Right atrium auricular region (tissue), 2 donors: ENCODE measurements at regions not wholly inside any gene's neighbourhood (a gene's known extent, or its start where the extent isn't known, plus 50 kb on each side); places are given as distances from the start of the nearest gene placed in this dataset.

ENCODE experiments used
- DNase-seq: peaks from one replicate; pipeline ENCODE4 v3.0.0-alpha.2; 2019; ENCODE audit warnings: low spot score
- H3K27ac ChIP-seq, 2 donors: fragments of 200-600 bp; sonication (generic); 1 replicate in 1 of 2; 2 replicates in 1 of 2; pipeline ENCODE4 v1.5.1; 2016 to 2019
- H3K27me3 ChIP-seq, 2 donors: fragments of 200-600 bp; sonication (generic); one replicate each; pipeline versions ENCODE4 v1.5.1 to v1.6.0; 2017 to 2019
- H3K36me3 ChIP-seq: fragments of 200-600 bp; sonication (generic); one replicate; pipeline ENCODE4 v1.5.1; 2016
- H3K4me1 ChIP-seq, 2 donors: fragments of 200-600 bp; sonication (generic); one replicate each; pipeline versions ENCODE4 v1.5.1 to v1.6.0; 2017 to 2019
- H3K4me3 ChIP-seq, 2 donors: fragments of 200-600 bp; sonication (generic); 1 replicate in 1 of 2; 2 replicates in 1 of 2; pipeline ENCODE4 v1.5.1; 2017 to 2019; ENCODE audit warnings: mild to moderate bottlenecking in 1 of 2, moderate library complexity in 1 of 2
- H3K9me3 ChIP-seq, 2 donors: fragments of 200-600 bp; sonication (generic); one replicate each; pipeline ENCODE4 v1.5.1; 2019
- TF ChIP-seq, protein P1 (sequence below), 2 donors: fragments of 200-600 bp; sonication (generic); IDR thresholded peaks; one replicate each; pipeline ENCODE4 v1.5.1; 2019; ENCODE audit warnings: antibody characterized with exemption in 2 of 2

DNA sequence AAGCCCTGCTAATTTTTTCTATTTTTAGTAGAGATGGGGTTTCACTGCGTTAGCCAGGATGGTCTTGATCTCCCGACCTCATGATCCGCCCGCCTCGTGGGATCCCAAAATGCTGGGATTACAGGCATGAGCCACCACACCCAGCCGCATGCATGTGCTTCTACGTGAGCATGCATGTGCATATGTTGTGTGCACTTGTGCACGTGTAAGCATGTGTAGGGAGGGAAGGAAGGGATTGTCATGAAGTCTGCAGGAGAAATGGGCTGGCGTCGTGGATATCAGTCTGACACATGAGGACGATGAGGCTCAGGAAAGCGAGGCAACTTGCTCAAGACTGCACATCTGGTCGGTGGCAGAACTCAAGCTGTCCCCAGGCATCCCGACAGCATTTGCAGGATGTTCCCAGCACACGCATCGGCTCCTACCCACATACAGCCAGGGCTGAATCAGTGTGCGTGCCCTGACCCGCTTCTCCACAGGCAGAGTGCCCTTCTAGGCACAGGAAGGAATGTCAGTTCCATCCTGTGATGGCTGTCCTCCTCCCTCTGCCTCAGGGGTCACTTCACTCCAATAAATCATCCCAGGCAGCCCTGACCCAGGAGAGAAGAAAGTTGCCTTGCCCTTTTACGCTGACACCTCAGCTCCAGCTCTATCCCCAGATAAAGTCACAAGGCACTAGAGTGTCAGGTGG lies 49.9 kb upstream of the SLC14A2 start:
- peaks cover 0 to 20% of the 10 kb centered on the region in 2 donors for H3K4me1 ChIP-seq
- DNase-seq: no peak
- no peaks in the 10 kb centered on the region for H3K27me3 ChIP-seq
- no peaks in the 10 kb centered on the region for H3K36me3 ChIP-seq
- peak overlapping the region in 1 of 2 donors; percentile 45 for H3K27ac ChIP-seq
- no peak overlapping the region for H3K4me3 ChIP-seq
- H3K9me3 ChIP-seq: no peaks in the 10 kb centered on the region
- TF ChIP-seq, protein P1, sequence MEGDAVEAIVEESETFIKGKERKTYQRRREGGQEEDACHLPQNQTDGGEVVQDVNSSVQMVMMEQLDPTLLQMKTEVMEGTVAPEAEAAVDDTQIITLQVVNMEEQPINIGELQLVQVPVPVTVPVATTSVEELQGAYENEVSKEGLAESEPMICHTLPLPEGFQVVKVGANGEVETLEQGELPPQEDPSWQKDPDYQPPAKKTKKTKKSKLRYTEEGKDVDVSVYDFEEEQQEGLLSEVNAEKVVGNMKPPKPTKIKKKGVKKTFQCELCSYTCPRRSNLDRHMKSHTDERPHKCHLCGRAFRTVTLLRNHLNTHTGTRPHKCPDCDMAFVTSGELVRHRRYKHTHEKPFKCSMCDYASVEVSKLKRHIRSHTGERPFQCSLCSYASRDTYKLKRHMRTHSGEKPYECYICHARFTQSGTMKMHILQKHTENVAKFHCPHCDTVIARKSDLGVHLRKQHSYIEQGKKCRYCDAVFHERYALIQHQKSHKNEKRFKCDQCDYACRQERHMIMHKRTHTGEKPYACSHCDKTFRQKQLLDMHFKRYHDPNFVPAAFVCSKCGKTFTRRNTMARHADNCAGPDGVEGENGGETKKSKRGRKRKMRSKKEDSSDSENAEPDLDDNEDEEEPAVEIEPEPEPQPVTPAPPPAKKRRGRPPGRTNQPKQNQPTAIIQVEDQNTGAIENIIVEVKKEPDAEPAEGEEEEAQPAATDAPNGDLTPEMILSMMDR (IDR thresholded peaks at IDR 0.05): no peak
